ENCODE measurements at regions not wholly inside any gene's neighbourhood (a gene's known extent, or its start where the extent isn't known, plus 50 kb on each side); places are given as distances from the start of the nearest gene placed in this dataset.

- CTCF ChIA-PET, result no interaction called here
- H3K36me3 Mint-ChIP-seq, result no peaks in the 10 kb centered on the region
- H3K4me3 Mint-ChIP-seq, result no peak overlapping the region
- H3K9me3 Mint-ChIP-seq, result no peaks in the 10 kb centered on the region
- no peak for DNase-seq (ENCODE audit: low spot score)
- ATAC-seq, result no peak
- POLR2A ChIA-PET, result no interaction called here
- no peak for TF ChIP-seq AR (CRISPR knock-in tag; IDR thresholded peaks at IDR 0.05)
- H3K27ac Mint-ChIP-seq, result no peak overlapping the region
- no peaks in the 10 kb centered on the region for H3K4me1 Mint-ChIP-seq
- no peaks in the 10 kb centered on the region for H3K27me3 Mint-ChIP-seq (ENCODE audit: low read depth)
Observed at GRCh38 chr7:10584886-10585285, 388.8 kb upstream of the PHF14 start.

- CTCF ChIA-PET, result no interaction called here
- POLR2A ChIA-PET, result no interaction called here
- Mint-ChIP-seq H3K36me3 (no peaks in the 10 kb centered on the region), H3K27me3 (ENCODE audit: low read depth) (no peaks in the 10 kb centered on the region), H3K4me3 (no peak overlapping the region), H3K4me1 (no peaks in the 10 kb centered on the region), H3K9me3 (0 out of 2 replicates have a peak, but pooled peaks cover 3% of the 10 kb centered on the region), H3K27ac (no peak overlapping the region)
- TF ChIP-seq CDX4 (CRISPR knock-in tag; IDR thresholded peaks at IDR 0.05; ENCODE audit: borderline replicate concordance), result no peak
- TF ChIP-seq ZNF121 (CRISPR knock-in tag; IDR thresholded peaks at IDR 0.05), result no peak
- no peak for TF ChIP-seq AFF4 (CRISPR knock-in tag; IDR thresholded peaks at IDR 0.05; ENCODE audit: borderline replicate concordance)
- no peak for TF ChIP-seq E2F5 (CRISPR knock-in tag; IDR thresholded peaks at IDR 0.05)
- TF ChIP-seq GABPB1 (CRISPR knock-in tag; IDR thresholded peaks at IDR 0.05), result no peak
- no peak for TF ChIP-seq TEAD4 (CRISPR knock-in tag; IDR thresholded peaks at IDR 0.05)
- no peak for TF ChIP-seq ZNF317 (CRISPR knock-in tag; IDR thresholded peaks at IDR 0.05; ENCODE audit: borderline replicate concordance, low read depth)
- no peak for TF ChIP-seq EMX1 (CRISPR knock-in tag; IDR thresholded peaks at IDR 0.05)
- no peak for TF ChIP-seq ERG (CRISPR knock-in tag; IDR thresholded peaks at IDR 0.05)
- no peak for TF ChIP-seq RORB (CRISPR knock-in tag; IDR thresholded peaks at IDR 0.05)
- TF ChIP-seq SMAD4 (CRISPR knock-in tag; IDR thresholded peaks at IDR 0.05), result no peak
- no peak for TF ChIP-seq NR1H2 (CRISPR knock-in tag; IDR thresholded peaks at IDR 0.05)
- TF ChIP-seq AR (CRISPR knock-in tag; IDR thresholded peaks at IDR 0.05), result no peak
- DNase-seq (ENCODE audit: low spot score) (no peak), ATAC-seq (no peak)
Observed at GRCh38 chr7:10588084-10588483, 385.6 kb upstream of the PHF14 start.

Measured in WTC11 (cell line).